Mucosa of rectum (tissue), 2 donors: ENCODE measurements at regions not wholly inside any gene's neighbourhood (a gene's known extent, or its start where the extent isn't known, plus 50 kb on each side); places are given as distances from the start of the nearest gene placed in this dataset.
A peak's percentile ranks its signal among the peaks of the same experiment; 100 is the strongest.

Source experiments
- H3K27ac ChIP-seq, 2 donors: one replicate each; pipeline ENCODE4 v1.7.0; 2013; ENCODE audit warnings: inconsistent platforms in 2 of 2, low read depth in 2 of 2, low read length in 2 of 2
- H3K27me3 ChIP-seq, 2 donors: one replicate each; pipeline ENCODE4 v1.7.0; 2013; ENCODE audit warnings: low read length in 2 of 2; ENCODE audit not compliant: control insufficient read depth in 2 of 2, insufficient read depth in 2 of 2
- H3K36me3 ChIP-seq, 2 donors: one replicate each; pipeline ENCODE4 v1.7.0; 2013; ENCODE audit warnings: low read length in 2 of 2; ENCODE audit not compliant: control insufficient read depth in 2 of 2, insufficient read depth in 2 of 2
- H3K4me1 ChIP-seq, 2 donors: one replicate each; pipeline ENCODE4 v1.7.0; 2013; ENCODE audit warnings: low read length in 2 of 2, mild to moderate bottlenecking in 1 of 2; ENCODE audit not compliant: control insufficient read depth in 2 of 2, insufficient read depth in 2 of 2
- H3K4me3 ChIP-seq, 2 donors: one replicate each; pipeline ENCODE4 v1.7.0; 2013; ENCODE audit warnings: low read length in 2 of 2
- H3K9ac ChIP-seq, 2 donors: one replicate each; pipeline ENCODE4 v1.7.0; 2013; ENCODE audit warnings: low read length in 2 of 2, low read depth in 1 of 2, mild to moderate bottlenecking in 1 of 2
- H3K9me3 ChIP-seq, 2 donors: one replicate each; pipeline ENCODE4 v1.7.0; 2013; ENCODE audit warnings: low read length in 2 of 2; ENCODE audit not compliant: control insufficient read depth in 2 of 2
- donor health status: healthy.
- donor health status: Normal muscosa, but diverticular disease.

DNA sequence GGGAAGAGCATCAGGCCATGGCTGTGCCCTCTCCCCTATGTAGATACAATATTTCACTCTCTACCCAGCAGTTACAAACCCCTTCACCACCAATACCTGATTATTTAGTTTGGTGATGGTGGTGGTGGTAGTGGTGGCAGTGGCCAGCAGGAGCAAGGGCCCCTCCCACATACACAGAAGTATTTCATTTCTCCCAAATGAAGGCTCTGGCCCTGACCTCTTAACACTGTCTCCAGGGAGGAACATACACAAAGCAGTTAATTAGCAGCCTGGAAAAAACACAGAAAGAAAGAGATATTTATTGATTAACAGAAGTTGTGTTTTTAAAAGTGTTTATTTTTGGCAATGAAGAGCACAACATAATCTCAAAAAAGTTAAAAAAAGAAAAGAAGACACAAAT, 212.7 kb upstream of the SAMSN1 start:
- no peaks in the 10 kb centered on the region for H3K9me3 ChIP-seq
- no peak overlapping the region for H3K4me3 ChIP-seq
- H3K36me3 ChIP-seq, result no peaks in the 10 kb centered on the region
- H3K4me1 ChIP-seq, result peaks cover 0 to 1% of the 10 kb centered on the region in 2 donors
- H3K27me3 ChIP-seq, result no peaks in the 10 kb centered on the region
- no peak overlapping the region for H3K27ac ChIP-seq
- H3K9ac ChIP-seq, result no peak overlapping the region

DNA sequence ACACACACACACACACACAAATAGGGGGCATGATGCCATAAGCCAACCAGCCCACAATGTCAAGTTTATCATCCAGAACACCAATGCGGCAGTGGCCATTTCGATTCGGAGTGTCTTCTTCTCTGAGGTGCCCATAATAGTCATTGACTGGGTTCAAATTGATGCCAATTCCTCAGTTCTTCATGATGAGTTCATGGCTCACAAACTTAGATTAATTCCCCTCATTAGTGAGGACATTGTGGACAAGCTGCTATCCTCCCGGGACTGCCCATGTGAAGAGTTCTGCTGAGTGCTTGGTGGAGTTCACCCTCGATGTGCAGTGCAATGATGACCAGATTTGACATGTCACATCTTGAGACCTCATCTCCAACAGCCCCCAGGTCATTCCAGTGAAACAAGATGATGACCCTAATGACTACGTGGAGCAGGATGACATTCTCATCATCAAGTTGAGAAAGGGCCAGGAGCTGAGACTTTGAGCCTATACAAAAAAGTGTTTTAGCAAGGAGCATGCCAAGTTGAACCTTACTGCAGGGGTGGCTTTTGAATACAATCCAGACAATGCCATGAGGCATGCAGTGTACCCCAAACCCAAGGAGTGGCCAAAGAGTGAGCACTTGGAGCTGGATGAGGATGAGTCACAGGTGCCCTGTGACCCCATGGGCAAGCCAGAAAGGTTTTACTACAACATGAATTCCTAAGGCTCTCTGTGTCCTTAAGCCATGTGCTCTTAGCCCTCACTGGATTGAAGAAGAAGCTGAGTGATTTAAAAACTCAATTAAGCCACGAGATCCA, 211.6 kb upstream of the SAMSN1 start:
- Histone ChIP-seq H3K9me3 (no peaks in the 10 kb centered on the region), H3K4me1 (peaks cover 3 to 10% of the 10 kb centered on the region in 2 donors), H3K9ac (no peak overlapping the region), H3K27ac (no peak overlapping the region), H3K4me3 (no peak overlapping the region), H3K36me3 (no peaks in the 10 kb centered on the region), H3K27me3 (no peaks in the 10 kb centered on the region)

DNA sequence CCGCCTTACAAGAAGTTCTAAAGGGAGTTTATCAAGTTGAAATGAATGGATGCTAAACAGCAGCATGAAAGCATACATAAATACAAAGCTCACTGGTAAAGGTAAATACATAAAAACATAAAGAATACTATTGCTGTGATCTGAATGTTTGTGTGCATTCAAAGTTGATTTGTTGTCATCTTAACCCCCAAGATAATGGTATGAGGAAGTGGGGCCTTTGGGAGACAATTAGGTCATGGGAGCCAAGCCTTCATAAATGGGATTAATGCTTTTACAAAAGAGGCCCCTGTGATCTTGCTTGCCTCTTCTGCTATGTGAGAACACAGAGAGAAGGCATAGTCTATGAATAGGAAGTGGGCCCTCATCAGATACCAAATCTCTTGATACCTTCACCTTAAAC, 209.0 kb upstream of the SAMSN1 start:
- Histone ChIP-seq H3K4me3 (no peak overlapping the region), H3K27me3 (no peaks in the 10 kb centered on the region), H3K4me1 (peaks cover 10 to 21% of the 10 kb centered on the region in 2 donors), H3K36me3 (no peaks in the 10 kb centered on the region), H3K27ac (no peak overlapping the region), H3K9ac (no peak overlapping the region), H3K9me3 (no peaks in the 10 kb centered on the region)

DNA sequence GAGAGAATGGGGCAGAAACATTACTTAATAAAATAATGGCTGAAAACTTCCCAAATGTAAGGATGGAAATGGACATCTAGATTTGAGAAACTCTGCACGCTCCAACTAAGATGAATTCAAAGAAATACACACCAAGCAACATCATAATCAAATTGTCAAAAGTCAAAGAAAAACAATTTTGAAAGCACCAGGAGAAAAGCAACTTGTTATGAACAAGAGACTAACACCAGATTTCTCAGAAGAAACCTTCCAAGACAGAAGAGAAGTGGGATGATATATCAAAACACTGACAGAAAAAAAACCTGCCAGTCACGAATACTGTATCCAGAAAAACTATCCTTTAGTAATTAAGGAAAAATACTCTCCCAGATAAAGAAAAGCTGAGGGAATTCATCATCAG, 208.6 kb upstream of the SAMSN1 start:
- Histone ChIP-seq H3K27ac (no peak overlapping the region), H3K4me3 (no peak overlapping the region), H3K27me3 (no peaks in the 10 kb centered on the region), H3K4me1 (peaks cover 10 to 21% of the 10 kb centered on the region in 2 donors), H3K9me3 (no peaks in the 10 kb centered on the region), H3K9ac (no peak overlapping the region), H3K36me3 (no peaks in the 10 kb centered on the region)

DNA sequence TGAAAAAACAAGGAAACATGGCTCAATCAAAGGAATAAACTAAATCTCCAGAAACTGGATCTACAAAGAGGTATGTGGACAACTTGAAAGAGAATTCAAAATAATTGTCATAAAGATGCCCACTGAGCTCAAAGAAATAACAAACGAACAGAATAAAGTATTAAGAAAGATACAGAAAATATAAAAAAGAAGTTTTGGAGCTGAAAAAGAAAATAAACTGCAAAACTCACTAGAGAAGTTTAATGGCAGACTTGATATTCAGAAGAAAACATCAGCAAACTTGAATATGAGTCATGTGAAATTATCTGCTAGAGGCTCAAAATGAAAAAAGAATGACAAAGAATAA, 208.1 kb upstream of the SAMSN1 start:
- no peaks in the 10 kb centered on the region for H3K27me3 ChIP-seq
- no peaks in the 10 kb centered on the region for H3K36me3 ChIP-seq
- H3K4me3 ChIP-seq, result no peak overlapping the region
- no peak overlapping the region for H3K9ac ChIP-seq
- peaks cover 10 to 21% of the 10 kb centered on the region in 2 donors for H3K4me1 ChIP-seq
- no peaks in the 10 kb centered on the region for H3K9me3 ChIP-seq
- no peak overlapping the region for H3K27ac ChIP-seq

DNA sequence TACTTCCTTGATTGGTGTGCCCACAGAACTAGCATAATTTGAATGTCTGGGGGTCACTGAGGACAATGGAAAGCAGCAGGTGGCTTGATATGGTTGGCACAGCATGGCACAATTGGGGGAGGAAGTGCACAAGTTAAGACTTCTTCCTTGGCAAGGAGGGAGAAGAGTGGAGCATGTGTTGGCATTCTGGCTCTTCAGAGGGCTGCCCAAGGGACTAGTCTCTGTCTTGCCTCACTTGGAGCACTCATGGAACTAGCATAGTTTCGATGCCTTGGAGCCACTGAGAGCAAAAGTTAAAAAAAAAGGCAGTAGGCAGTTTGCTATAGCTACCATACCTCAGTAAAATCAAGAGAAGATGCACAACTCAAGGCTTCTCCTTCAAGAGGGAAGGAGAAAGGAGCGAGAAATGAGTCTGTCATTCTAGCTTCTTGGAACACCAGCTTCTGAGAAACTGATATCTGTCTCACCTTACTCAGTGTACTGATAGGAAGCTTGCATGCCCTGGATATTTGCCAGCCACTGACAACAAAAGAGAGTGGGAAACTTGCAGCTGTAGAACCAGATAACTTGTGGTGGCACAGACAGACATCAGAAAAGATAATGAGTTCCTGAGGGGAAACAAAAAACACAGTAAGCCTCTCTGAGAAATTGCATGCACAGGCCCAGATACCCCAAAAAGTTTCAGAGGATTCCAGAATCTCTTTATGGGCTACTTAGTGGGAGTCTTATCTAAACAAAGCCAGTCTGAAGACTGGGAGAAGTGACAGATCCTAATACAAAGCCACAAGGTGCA, 207.5 kb upstream of the SAMSN1 start:
- Histone ChIP-seq H3K9me3 (no peaks in the 10 kb centered on the region), H3K27ac (peak overlapping the region in 1 of 2 donors; percentile 6), H3K9ac (no peak overlapping the region), H3K4me3 (peak overlapping the region in 1 of 2 donors; percentile 32), H3K4me1 (peaks cover 10 to 21% of the 10 kb centered on the region in 2 donors), H3K36me3 (no peaks in the 10 kb centered on the region), H3K27me3 (no peaks in the 10 kb centered on the region)

DNA sequence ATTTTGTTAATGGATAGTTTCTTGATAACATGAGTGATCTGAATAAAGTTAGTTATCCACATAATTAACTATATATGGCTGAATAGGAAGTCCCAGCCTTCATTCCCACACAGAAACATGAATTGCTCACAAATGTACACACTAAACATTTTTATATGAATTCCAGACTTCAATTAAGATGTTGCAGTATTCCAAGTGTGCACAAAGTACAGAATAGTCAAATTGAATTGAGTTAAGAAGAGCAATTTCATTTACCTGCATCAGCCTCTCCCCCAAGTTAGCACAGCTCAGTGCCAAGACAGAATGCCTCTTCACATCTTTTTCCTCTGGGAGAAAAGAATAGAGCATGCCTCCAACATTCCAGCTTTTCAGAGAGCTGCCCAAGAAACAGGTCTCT, 207.0 kb upstream of the SAMSN1 start:
- Histone ChIP-seq H3K9me3 (no peaks in the 10 kb centered on the region), H3K9ac (no peak overlapping the region), H3K27ac (peak overlapping the region in 1 of 2 donors; percentile 6), H3K36me3 (no peaks in the 10 kb centered on the region), H3K4me1 (peaks cover 10 to 21% of the 10 kb centered on the region in 2 donors), H3K27me3 (no peaks in the 10 kb centered on the region), H3K4me3 (peak overlapping the region in 1 of 2 donors; percentile 32)

DNA sequence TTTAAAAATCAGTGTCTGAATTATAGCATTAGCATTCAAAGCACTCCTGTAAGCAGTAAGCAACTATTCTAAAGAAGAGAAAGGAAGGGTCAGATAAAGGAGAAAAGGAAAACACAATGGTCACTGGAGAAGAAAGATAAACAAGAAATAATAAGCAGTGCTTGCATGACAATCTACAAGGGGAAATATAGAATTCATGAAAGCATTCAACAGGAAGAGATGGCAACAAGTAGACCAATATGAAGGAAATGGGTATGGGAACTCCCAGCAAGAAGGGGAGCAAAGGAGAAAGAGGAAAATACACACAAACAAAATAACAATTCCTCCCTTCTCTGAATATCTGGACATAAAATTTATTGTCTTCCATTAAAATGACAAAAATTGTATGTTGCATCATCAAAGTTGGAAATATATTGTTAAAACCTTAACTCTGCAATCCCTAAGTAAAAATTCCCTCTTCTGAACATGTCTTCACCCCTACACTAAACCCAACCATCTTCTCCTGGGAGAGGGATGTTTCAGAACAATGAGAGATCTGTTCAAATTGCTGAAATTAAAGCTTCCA, 206.3 kb upstream of the SAMSN1 start:
- H3K36me3 ChIP-seq, result no peaks in the 10 kb centered on the region

DNA sequence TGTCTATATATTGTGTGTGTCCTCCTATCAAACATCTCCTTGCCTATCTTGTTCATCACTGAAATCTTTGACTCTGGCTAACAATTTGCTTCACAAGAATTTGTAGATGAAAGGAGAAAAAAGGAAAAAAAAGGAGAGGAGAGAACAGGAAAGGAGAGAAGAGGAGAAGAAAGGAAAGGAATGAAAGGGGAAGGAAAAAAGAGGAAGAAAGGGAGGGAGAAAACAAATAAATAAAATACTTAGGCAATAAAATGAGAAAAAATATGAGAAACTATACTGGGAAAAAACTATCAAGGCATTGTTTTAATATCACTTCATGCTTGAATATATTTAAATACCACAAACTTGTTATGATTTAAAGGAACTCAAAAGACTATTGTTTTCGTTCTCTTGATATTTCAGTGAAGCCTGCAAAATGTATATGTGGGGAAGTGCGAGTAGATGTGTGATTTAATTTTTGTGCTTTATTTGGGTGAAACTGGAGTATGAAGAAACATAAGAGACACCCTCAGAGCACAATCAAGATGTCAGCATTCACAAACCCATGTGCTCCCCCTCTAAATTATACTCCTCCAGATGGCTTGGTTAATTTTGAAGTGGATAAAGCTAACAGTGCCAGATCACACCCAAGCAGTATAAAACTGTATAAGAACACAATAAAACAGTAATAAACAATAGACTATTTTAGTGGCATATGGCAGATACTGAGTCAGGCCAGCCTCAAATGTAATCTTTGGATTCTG, 205.7 kb upstream of the SAMSN1 start:
- peaks cover 10 to 21% of the 10 kb centered on the region in 2 donors for H3K4me1 ChIP-seq
- H3K36me3 ChIP-seq, result no peaks in the 10 kb centered on the region
- peak overlapping the region in 1 of 2 donors; percentile 14 for H3K4me3 ChIP-seq
- no peaks in the 10 kb centered on the region for H3K9me3 ChIP-seq
- no peak overlapping the region for H3K27ac ChIP-seq
- no peak overlapping the region for H3K9ac ChIP-seq
- H3K27me3 ChIP-seq, result no peaks in the 10 kb centered on the region

More for the DNA sequence above, 206.3 kb upstream of the SAMSN1 start:
- H3K4me1 ChIP-seq, result peaks cover 10 to 21% of the 10 kb centered on the region in 2 donors
- no peaks in the 10 kb centered on the region for H3K27me3 ChIP-seq
- H3K27ac ChIP-seq, result no peak overlapping the region
- no peak overlapping the region for H3K9ac ChIP-seq
- H3K4me3 ChIP-seq, result peak overlapping the region in 1 of 2 donors; percentile 14
- no peaks in the 10 kb centered on the region for H3K9me3 ChIP-seq
